HEK293T (cell line): ENCODE measurements at regions not wholly inside any gene's neighbourhood (a gene's known extent, or its start where the extent isn't known, plus 50 kb on each side); places are given as distances from the start of the nearest gene placed in this dataset.

Experiments used
- ARNT ChIP-seq: fragments of 450-650 bp; IDR thresholded peaks from 2 replicates; pipeline ENCODE4 v1.6.1; 2017; ENCODE audit warnings: mild to moderate bottlenecking
- NFRKB ChIP-seq: fragments of 450-650 bp; IDR thresholded peaks from 2 replicates; pipeline ENCODE4 v1.6.1; 2016; ENCODE audit warnings: mild to moderate bottlenecking, moderate library complexity

- no peak for TF ChIP-seq NFRKB
- no peak for TF ChIP-seq ARNT
Observed at GRCh38 chr1:38272515-38272914, 225.9 kb upstream of the POU3F1 start.
